ENCODE measurements at regions not wholly inside any gene's neighbourhood (a gene's known extent, or its start where the extent isn't known, plus 50 kb on each side); places are given as distances from the start of the nearest gene placed in this dataset.

- no peak overlapping the region for H3K4me3 Mint-ChIP-seq
- TF ChIP-seq CTCF (IDR thresholded peaks at IDR 0.05), result no peak
- ChIA-PET POLR2A (no interaction called here), CTCF (no interaction called here)
- intact Hi-C loops (cut with micrococcal nuclease), result no loop called here
- H3K9me3 Mint-ChIP-seq, result no peaks in the 10 kb centered on the region
- H3K4me1 Mint-ChIP-seq, result no peaks in the 10 kb centered on the region
- H3K27me3 Mint-ChIP-seq, result no peaks in the 10 kb centered on the region
- no peaks in the 10 kb centered on the region for H3K36me3 Mint-ChIP-seq (ENCODE audit: low read depth)
- DNase-seq, result no peak
- no peak overlapping the region for H3K27ac Mint-ChIP-seq
- no peak for ATAC-seq (ENCODE audit: low read depth)
Measured at GRCh38 chr18:55753643-55754263, 165.8 kb upstream of the TCF4 start.

- Mint-ChIP-seq H3K36me3 (ENCODE audit: low read depth) (no peaks in the 10 kb centered on the region), H3K4me3 (no peak overlapping the region), H3K27me3 (no peaks in the 10 kb centered on the region), H3K9me3 (no peaks in the 10 kb centered on the region), H3K4me1 (no peaks in the 10 kb centered on the region), H3K27ac (no peak overlapping the region)
- intact Hi-C loops (cut with micrococcal nuclease), result no loop called here
- ChIA-PET CTCF (no interaction called here), POLR2A (no interaction called here)
- TF ChIP-seq CTCF (IDR thresholded peaks at IDR 0.05), result no peak
- DNase-seq (no peak), ATAC-seq (ENCODE audit: low read depth) (no peak)
Measured at GRCh38 chr18:55751476-55751875, 163.5 kb upstream of the TCF4 start.

- POLR2A ChIA-PET, result no interaction called here
- TF ChIP-seq CTCF (IDR thresholded peaks at IDR 0.05), result no peak
- Mint-ChIP-seq H3K36me3 (ENCODE audit: low read depth) (no peaks in the 10 kb centered on the region), H3K4me1 (no peaks in the 10 kb centered on the region), H3K4me3 (no peak overlapping the region), H3K27ac (no peak overlapping the region), H3K27me3 (no peaks in the 10 kb centered on the region), H3K9me3 (no peaks in the 10 kb centered on the region)
- intact Hi-C loops (cut with micrococcal nuclease), result no loop called here
- ATAC-seq (ENCODE audit: low read depth), result no peak
- DNase-seq, result no peak
- CTCF ChIA-PET, result no interaction called here
Measured at GRCh38 chr18:55748227-55748738, 160.3 kb upstream of the TCF4 start.

- ChIA-PET CTCF (no interaction called here), POLR2A (no interaction called here)
- ATAC-seq (ENCODE audit: low read depth) (no peak), DNase-seq (no peak)
- Mint-ChIP-seq H3K27ac (no peak overlapping the region), H3K4me3 (no peak overlapping the region), H3K36me3 (ENCODE audit: low read depth) (no peaks in the 10 kb centered on the region), H3K27me3 (no peaks in the 10 kb centered on the region), H3K9me3 (no peaks in the 10 kb centered on the region), H3K4me1 (no peaks in the 10 kb centered on the region)
- no peak for TF ChIP-seq CTCF (IDR thresholded peaks at IDR 0.05)
- intact Hi-C loops (cut with micrococcal nuclease), result no loop called here
Measured at GRCh38 chr18:55744206-55744605, 156.2 kb upstream of the TCF4 start.

- CTCF ChIA-PET, result no interaction called here
- Mint-ChIP-seq H3K36me3 (ENCODE audit: low read depth) (no peaks in the 10 kb centered on the region), H3K27me3 (no peaks in the 10 kb centered on the region), H3K27ac (no peak overlapping the region), H3K9me3 (no peaks in the 10 kb centered on the region), H3K4me1 (no peaks in the 10 kb centered on the region), H3K4me3 (no peak overlapping the region)
- intact Hi-C loops (cut with micrococcal nuclease), result no loop called here
- ATAC-seq (ENCODE audit: low read depth) (no peak), DNase-seq (no peak)
- POLR2A ChIA-PET, result no interaction called here
- TF ChIP-seq CTCF (IDR thresholded peaks at IDR 0.05), result no peak
Measured at GRCh38 chr18:55743736-55744135, 155.7 kb upstream of the TCF4 start.

Data from activated B cell treated with CpG ODN at 0.5 μM for 24 hours (primary cell).